ENCODE measurements at regions not wholly inside any gene's neighbourhood (a gene's known extent, or its start where the extent isn't known, plus 50 kb on each side); places are given as distances from the start of the nearest gene placed in this dataset.

DNA sequence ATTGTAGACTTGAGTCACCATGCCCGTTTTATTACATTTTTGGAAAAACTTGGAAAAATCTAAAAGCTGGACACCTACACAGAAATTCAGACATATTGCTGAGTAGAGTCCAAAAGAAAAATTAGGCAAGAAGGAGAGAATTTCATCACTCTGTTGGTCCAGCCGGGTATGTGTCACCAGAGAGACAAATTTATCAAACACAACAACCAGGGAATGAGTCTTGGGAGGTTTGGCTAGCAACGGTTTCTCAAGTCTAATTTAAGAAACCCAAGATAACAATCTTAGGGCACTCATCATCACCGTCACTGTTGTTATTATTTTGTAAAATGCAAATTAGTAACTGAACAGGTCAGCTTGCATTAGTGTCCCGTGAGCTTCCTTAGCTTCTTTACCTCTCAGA is 197.5 kb upstream of the C2CD4B start:
- no peaks in the 10 kb centered on the region for H3K9me3 ChIP-seq (ENCODE audit: control insufficient read depth, low read depth, low read length)
- no peaks in the 10 kb centered on the region for H3K36me3 ChIP-seq (ENCODE audit: control insufficient read depth in 2 of 2, extremely low read depth in 1 of 2, insufficient read depth in 2 of 2, low read length in 2 of 2)
- FAIRE-seq (no peak), DNase-seq (ENCODE audit: low read depth, low spot score) (no peak)
- H3K79me2 ChIP-seq (ENCODE audit: control insufficient read depth, insufficient read depth, low read length), result no peaks in the 10 kb centered on the region
- no peak overlapping the region for H3K27ac ChIP-seq (ENCODE audit: control insufficient read depth, insufficient read depth, low read length)
- peaks cover 12% of the 10 kb centered on the region for H3K27me3 ChIP-seq (ENCODE audit: control insufficient read depth, extremely low read depth, insufficient read depth, low read length)
- dilution Hi-C loops (cut with MboI; ENCODE audit: extremely low pct_ligation_motif_present, low sequenced_read_pairs), result no loop called here
- H3K9me1 ChIP-seq (ENCODE audit: control insufficient read depth, extremely low read depth, insufficient read depth, low read length), result no peaks in the 10 kb centered on the region
- no peak overlapping the region for H2AFZ ChIP-seq (ENCODE audit: control insufficient read depth, low read length)
- H3K4me2 ChIP-seq (ENCODE audit: control insufficient read depth, extremely low read depth, insufficient read depth, low read depth, low read length), result no peak overlapping the region
- H3K9ac ChIP-seq (ENCODE audit: control insufficient read depth, extremely low read depth, insufficient read depth, low read length), result no peak overlapping the region
- no peaks in the 10 kb centered on the region for H3K4me1 ChIP-seq (ENCODE audit: control insufficient read depth, extremely low read depth, insufficient read depth, low read length)
- H4K20me1 ChIP-seq (ENCODE audit: control insufficient read depth, extremely low read depth, insufficient read depth, low read length), result no peaks in the 10 kb centered on the region
- no peak overlapping the region for H3K4me3 ChIP-seq (ENCODE audit: control insufficient read depth in 2 of 3, extremely low read depth in 1 of 3, insufficient read depth in 2 of 3, low read depth in 1 of 3, low read length in 3 of 3)
- TF ChIP-seq EZH2 (IDR thresholded peaks at IDR 0.05; ENCODE audit: low read length), result no peak
- TF ChIP-seq, protein P1, sequence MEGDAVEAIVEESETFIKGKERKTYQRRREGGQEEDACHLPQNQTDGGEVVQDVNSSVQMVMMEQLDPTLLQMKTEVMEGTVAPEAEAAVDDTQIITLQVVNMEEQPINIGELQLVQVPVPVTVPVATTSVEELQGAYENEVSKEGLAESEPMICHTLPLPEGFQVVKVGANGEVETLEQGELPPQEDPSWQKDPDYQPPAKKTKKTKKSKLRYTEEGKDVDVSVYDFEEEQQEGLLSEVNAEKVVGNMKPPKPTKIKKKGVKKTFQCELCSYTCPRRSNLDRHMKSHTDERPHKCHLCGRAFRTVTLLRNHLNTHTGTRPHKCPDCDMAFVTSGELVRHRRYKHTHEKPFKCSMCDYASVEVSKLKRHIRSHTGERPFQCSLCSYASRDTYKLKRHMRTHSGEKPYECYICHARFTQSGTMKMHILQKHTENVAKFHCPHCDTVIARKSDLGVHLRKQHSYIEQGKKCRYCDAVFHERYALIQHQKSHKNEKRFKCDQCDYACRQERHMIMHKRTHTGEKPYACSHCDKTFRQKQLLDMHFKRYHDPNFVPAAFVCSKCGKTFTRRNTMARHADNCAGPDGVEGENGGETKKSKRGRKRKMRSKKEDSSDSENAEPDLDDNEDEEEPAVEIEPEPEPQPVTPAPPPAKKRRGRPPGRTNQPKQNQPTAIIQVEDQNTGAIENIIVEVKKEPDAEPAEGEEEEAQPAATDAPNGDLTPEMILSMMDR (optimal IDR thresholded peaks at IDR 0.05 in 1 of 3, IDR thresholded peaks at IDR 0.05 in 1 of 3, conservative IDR thresholded peaks at IDR 0.05 in 1 of 3; ENCODE audit: extremely low read depth in 1 of 3, insufficient read depth in 2 of 3, low read length in 3 of 3), result no peak

DNA sequence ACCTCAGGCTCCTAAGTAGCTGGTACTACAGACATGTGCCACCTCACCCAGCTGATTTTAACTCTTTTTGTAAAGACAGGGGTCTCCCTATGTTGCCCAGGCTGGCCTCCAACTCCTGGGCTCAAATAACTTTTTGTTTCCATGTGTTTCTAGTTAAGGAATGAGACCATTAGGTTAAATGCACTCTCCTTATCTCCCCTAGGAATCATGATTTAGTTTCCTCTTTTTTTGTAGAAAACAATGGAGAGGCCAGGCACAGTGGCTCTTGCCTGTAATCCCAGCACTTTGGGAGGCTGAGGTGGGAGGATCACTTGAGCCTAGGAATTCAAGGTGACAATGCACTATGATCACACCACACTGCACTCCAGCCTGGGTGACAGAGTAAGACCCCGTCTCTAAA is 198.8 kb upstream of the C2CD4B start:
- TF ChIP-seq, protein P1 (optimal IDR thresholded peaks at IDR 0.05 in 1 of 3, IDR thresholded peaks at IDR 0.05 in 1 of 3, conservative IDR thresholded peaks at IDR 0.05 in 1 of 3; ENCODE audit: extremely low read depth in 1 of 3, insufficient read depth in 2 of 3, low read length in 3 of 3), result no peak
- TF ChIP-seq EZH2 (IDR thresholded peaks at IDR 0.05; ENCODE audit: low read length), result no peak
- Histone ChIP-seq H3K27me3 (ENCODE audit: control insufficient read depth, extremely low read depth, insufficient read depth, low read length) (peaks cover 12% of the 10 kb centered on the region), H3K27ac (ENCODE audit: control insufficient read depth, insufficient read depth, low read length) (no peak overlapping the region), H2AFZ (ENCODE audit: control insufficient read depth, low read length) (no peak overlapping the region), H3K79me2 (ENCODE audit: control insufficient read depth, insufficient read depth, low read length) (no peaks in the 10 kb centered on the region), H3K9ac (ENCODE audit: control insufficient read depth, extremely low read depth, insufficient read depth, low read length) (no peak overlapping the region), H3K4me3 (ENCODE audit: control insufficient read depth in 2 of 3, extremely low read depth in 1 of 3, insufficient read depth in 2 of 3, low read depth in 1 of 3, low read length in 3 of 3) (no peak overlapping the region), H3K4me2 (ENCODE audit: control insufficient read depth, extremely low read depth, insufficient read depth, low read depth, low read length) (no peak overlapping the region), H3K4me1 (ENCODE audit: control insufficient read depth, extremely low read depth, insufficient read depth, low read length) (no peaks in the 10 kb centered on the region), H3K9me1 (ENCODE audit: control insufficient read depth, extremely low read depth, insufficient read depth, low read length) (no peaks in the 10 kb centered on the region), H3K36me3 (ENCODE audit: control insufficient read depth in 2 of 2, extremely low read depth in 1 of 2, insufficient read depth in 2 of 2, low read length in 2 of 2) (no peaks in the 10 kb centered on the region), H4K20me1 (ENCODE audit: control insufficient read depth, extremely low read depth, insufficient read depth, low read length) (no peaks in the 10 kb centered on the region), H3K9me3 (ENCODE audit: control insufficient read depth, low read depth, low read length) (no peaks in the 10 kb centered on the region)
- dilution Hi-C loops (cut with MboI; ENCODE audit: extremely low pct_ligation_motif_present, low sequenced_read_pairs), result no loop called here
- DNase-seq (ENCODE audit: low read depth, low spot score) (no peak), FAIRE-seq (no peak)

All from keratinocyte (primary cell).